HFFc6 (cell line): ENCODE measurements at regions not wholly inside any gene's neighbourhood (a gene's known extent, or its start where the extent isn't known, plus 50 kb on each side); places are given as distances from the start of the nearest gene placed in this dataset.

Experiments used
- DNase-seq: peaks from one replicate; pipeline ENCODE4 v3.0.0-alpha.2; 2018
- H3K27ac Mint-ChIP-seq: 2 replicates; pipeline ENCODE4 v1.8.0; 2020; ENCODE audit warnings: mild to moderate bottlenecking, mixed read lengths
- H3K27me3 Mint-ChIP-seq: 2 replicates; pipeline ENCODE4 v1.8.0; 2021; ENCODE audit warnings: mild to moderate bottlenecking, moderate library complexity, mixed read lengths; ENCODE audit not compliant: insufficient read depth
- H3K36me3 Mint-ChIP-seq: 2 replicates; pipeline ENCODE4 v1.8.0; 2021; ENCODE audit warnings: low read depth, mixed read lengths
- H3K4me1 Mint-ChIP-seq: 2 replicates; pipeline ENCODE4 v1.8.0; 2020; ENCODE audit warnings: low read depth, mixed read lengths
- H3K4me3 Mint-ChIP-seq: 2 replicates; pipeline ENCODE4 v1.8.0; 2020; ENCODE audit warnings: mild to moderate bottlenecking, moderate library complexity, mixed read lengths
- H3K9me3 Mint-ChIP-seq: 2 replicates; pipeline ENCODE4 v1.8.0; 2020; ENCODE audit warnings: mild to moderate bottlenecking, mixed read lengths
- TF ChIP-seq, protein P1 (sequence below): fragments of 200-600 bp; sonication (generic); IDR thresholded peaks from 2 replicates; pipeline ENCODE4 v1.5.0; 2021; ENCODE audit warnings: antibody characterized with exemption, mild to moderate bottlenecking

DNA sequence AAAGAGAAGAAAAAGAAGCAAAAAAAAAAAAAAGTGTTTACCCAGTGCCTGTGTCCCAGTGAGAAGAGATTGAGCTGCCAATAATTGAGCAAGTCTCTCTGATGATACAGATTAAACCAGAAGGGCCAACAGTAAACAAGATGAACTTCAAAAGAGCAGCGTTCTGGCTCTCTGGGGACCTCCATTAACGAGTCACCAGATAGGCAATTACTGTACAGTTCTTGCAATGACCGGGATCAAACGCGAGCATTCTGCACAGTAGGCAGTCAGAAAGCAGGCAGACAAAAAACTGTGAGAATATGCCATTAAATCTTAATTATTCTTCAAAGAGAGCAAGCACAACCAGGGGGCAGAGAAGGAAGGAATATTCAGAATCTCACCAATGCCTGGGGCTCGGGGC lies 626.1 kb downstream of the TMEM114 start:
- H3K27ac Mint-ChIP-seq: no peak overlapping the region
- H3K27me3 Mint-ChIP-seq: no peaks in the 10 kb centered on the region
- no peak overlapping the region for H3K4me3 Mint-ChIP-seq
- no peak for DNase-seq
- no peaks in the 10 kb centered on the region for H3K4me1 Mint-ChIP-seq
- H3K9me3 Mint-ChIP-seq: peaks cover 60% of the 10 kb centered on the region
- TF ChIP-seq, protein P1, sequence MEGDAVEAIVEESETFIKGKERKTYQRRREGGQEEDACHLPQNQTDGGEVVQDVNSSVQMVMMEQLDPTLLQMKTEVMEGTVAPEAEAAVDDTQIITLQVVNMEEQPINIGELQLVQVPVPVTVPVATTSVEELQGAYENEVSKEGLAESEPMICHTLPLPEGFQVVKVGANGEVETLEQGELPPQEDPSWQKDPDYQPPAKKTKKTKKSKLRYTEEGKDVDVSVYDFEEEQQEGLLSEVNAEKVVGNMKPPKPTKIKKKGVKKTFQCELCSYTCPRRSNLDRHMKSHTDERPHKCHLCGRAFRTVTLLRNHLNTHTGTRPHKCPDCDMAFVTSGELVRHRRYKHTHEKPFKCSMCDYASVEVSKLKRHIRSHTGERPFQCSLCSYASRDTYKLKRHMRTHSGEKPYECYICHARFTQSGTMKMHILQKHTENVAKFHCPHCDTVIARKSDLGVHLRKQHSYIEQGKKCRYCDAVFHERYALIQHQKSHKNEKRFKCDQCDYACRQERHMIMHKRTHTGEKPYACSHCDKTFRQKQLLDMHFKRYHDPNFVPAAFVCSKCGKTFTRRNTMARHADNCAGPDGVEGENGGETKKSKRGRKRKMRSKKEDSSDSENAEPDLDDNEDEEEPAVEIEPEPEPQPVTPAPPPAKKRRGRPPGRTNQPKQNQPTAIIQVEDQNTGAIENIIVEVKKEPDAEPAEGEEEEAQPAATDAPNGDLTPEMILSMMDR: no peak
- H3K36me3 Mint-ChIP-seq: no peaks in the 10 kb centered on the region

DNA sequence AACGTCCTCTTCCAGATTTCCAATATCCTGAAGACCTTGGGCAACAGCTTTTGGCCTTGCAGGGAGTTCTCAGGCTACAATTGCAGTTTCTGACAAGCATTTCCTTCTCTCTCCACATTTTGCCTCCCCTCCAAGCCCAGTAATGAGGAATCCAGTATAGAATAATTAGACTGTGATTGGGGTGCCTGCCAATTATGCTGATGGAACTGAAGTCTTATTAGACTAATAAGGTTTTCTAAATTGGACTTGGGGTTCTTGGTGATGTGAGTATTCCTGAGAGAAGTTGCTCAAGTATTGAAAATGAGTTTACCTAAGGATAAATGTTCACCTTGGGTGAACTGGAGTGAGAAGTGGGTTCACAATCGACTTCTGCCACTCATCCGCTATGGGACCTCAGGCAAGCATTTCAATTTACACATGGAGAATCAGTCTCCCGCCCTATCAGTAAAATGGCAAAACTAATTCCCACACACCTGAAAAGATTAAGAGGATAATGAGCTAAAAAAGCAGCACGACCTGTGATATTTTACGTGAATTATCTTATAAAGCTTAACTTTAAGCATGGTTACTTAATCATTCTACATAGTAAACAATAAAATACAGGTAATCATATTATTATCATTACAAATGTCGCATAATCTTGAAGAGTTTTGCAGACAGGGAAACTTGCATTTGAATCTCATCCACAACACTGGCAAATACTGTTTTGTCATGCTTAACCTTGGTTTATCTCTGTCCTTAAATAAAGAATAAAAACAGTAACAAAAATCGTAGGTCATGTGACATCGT lies 628.0 kb downstream of the TMEM114 start:
- Mint-ChIP-seq H3K4me3 (no peak overlapping the region), H3K4me1 (no peaks in the 10 kb centered on the region), H3K27ac (no peak overlapping the region), H3K27me3 (no peaks in the 10 kb centered on the region), H3K36me3 (no peaks in the 10 kb centered on the region), H3K9me3 (peaks cover 62% of the 10 kb centered on the region)
- no peak for DNase-seq
- TF ChIP-seq, protein P1: no peak

DNA sequence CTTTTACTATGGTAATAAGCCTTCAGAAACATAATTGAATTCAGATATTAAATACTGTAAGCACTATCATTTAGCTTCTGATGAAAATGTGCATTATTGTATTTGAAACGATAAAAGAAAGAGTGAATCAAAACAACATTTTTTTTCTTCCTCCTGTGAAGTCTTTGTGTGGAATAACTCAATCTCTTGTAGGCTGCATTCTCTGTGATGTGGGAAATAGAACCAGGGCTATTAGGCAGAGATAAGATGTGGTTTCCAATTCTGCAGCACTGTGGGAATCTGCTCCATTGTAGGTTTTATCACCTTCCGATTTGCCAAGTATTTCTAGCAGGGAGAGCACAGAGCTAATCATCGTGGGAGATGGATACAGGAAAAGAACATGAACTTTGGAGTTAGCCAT lies 624.5 kb downstream of the RBFOX1 start:
- H3K27ac Mint-ChIP-seq: no peak overlapping the region
- no peaks in the 10 kb centered on the region for H3K36me3 Mint-ChIP-seq
- no peak overlapping the region for H3K4me3 Mint-ChIP-seq
- TF ChIP-seq, protein P1: no peak
- no peaks in the 10 kb centered on the region for H3K4me1 Mint-ChIP-seq
- H3K27me3 Mint-ChIP-seq: no peaks in the 10 kb centered on the region; the same call in 1 of the 2 replicates
- no peak for DNase-seq
- H3K9me3 Mint-ChIP-seq: peaks cover 56% of the 10 kb centered on the region

DNA sequence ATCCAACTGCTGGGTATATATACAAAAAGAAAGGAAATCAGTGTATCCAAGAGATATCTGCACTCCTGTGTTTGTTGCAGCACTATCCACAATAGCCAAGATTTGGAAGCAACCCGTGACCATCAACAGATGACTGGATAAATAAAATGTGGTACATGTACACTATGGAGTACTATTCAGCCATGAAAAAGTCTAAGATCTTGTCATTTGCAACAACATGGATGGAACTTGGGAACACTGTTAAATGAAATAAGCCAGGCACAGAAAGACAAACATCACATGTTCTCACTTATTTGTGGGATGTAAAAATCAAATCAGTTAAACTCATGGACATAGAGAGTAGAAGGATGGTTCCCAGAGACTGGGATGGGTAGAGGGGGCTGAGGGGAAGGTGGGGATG lies 620.7 kb downstream of the RBFOX1 start:
- Mint-ChIP-seq H3K27me3 (no peaks in the 10 kb centered on the region; the same call in 1 of the 2 replicates), H3K36me3 (no peaks in the 10 kb centered on the region), H3K4me1 (no peaks in the 10 kb centered on the region), H3K4me3 (no peak overlapping the region), H3K9me3 (peaks cover 33% of the 10 kb centered on the region), H3K27ac (no peak overlapping the region)
- no peak for DNase-seq
- TF ChIP-seq, protein P1: no peak

DNA sequence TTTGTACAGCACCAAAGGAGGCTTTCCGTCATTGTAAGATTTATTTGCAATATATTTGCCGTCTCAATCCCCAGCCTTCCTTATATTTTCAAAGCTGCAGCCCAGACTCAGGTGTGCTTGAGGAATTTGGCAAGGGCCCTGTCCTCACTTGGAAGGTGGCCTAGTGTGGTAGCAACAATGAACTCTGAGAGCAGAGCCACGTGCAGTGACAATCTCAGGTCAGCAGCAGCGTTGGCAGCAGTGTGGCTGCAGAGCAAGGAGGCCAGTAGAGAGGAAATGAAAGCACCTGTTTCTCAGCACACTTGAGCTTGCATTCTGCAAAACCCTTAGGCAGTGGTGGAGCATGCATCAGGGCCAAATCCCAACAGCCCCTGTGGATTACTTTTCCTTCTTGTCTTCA lies 613.5 kb downstream of the RBFOX1 start:
- no peaks in the 10 kb centered on the region for H3K4me1 Mint-ChIP-seq
- no peak overlapping the region for H3K27ac Mint-ChIP-seq
- H3K4me3 Mint-ChIP-seq: no peak overlapping the region
- TF ChIP-seq, protein P1: no peak
- no peaks in the 10 kb centered on the region for H3K27me3 Mint-ChIP-seq
- H3K36me3 Mint-ChIP-seq: peaks cover 4% of the 10 kb centered on the region; the same call in 1 of the 2 replicates
- peaks cover 47% of the 10 kb centered on the region for H3K9me3 Mint-ChIP-seq
- DNase-seq: no peak
